Peyer's patch (tissue), 4 donors: ENCODE measurements at regions not wholly inside any gene's neighbourhood (a gene's known extent, or its start where the extent isn't known, plus 50 kb on each side); places are given as distances from the start of the nearest gene placed in this dataset.

Experiments
- DNase-seq, 3 donors: peaks; one replicate each; pipeline ENCODE4 v3.0.0-alpha.2; 2017 to 2019
- H3K27ac ChIP-seq, 4 donors: fragments of 200-600 bp; sonication (generic); one replicate each; pipeline ENCODE4 v1.5.1; 2016 to 2019
- H3K27me3 ChIP-seq, 2 donors: fragments of 200-600 bp; sonication (generic); one replicate each; pipeline ENCODE4 v1.5.1; 2019
- H3K36me3 ChIP-seq, 3 donors: fragments of 200-600 bp; sonication (generic); one replicate each; pipeline ENCODE4 v1.5.1; 2016 to 2019
- H3K4me1 ChIP-seq, 4 donors: fragments of 200-600 bp; sonication (generic); one replicate each; pipeline ENCODE4 v1.5.1; 2016 to 2019
- H3K4me3 ChIP-seq, 4 donors: fragments of 200-600 bp; sonication (generic); 1 replicate in 3 of 4; 2 replicates in 1 of 4; pipeline ENCODE4 v1.5.1; 2016 to 2019; ENCODE audit warnings: mild to moderate bottlenecking in 1 of 4
- H3K9me3 ChIP-seq, 4 donors: fragments of 200-600 bp; sonication (generic); one replicate each; pipeline ENCODE4 v1.5.1; 2016 to 2019; ENCODE audit warnings: mild to moderate bottlenecking in 1 of 4
- CTCF ChIP-seq, 6 experiments: fragments of 450-650 bp in 4 of 6; fragments of 200-600 bp in 2 of 6; sonication (generic) in 1 of 6; IDR thresholded peaks; one replicate each; pipeline ENCODE4 v1.5.1; 2017 to 2019; ENCODE audit warnings: antibody characterized with exemption in 6 of 6, mild to moderate bottlenecking in 3 of 6, moderate library complexity in 1 of 6
- POLR2A ChIP-seq, 2 donors: fragments of 450-650 bp; IDR thresholded peaks; one replicate each; pipeline ENCODE4 v1.5.1; 2017; ENCODE audit warnings: antibody characterized with exemption in 2 of 2, mild to moderate bottlenecking in 2 of 2, moderate library complexity in 2 of 2

DNA sequence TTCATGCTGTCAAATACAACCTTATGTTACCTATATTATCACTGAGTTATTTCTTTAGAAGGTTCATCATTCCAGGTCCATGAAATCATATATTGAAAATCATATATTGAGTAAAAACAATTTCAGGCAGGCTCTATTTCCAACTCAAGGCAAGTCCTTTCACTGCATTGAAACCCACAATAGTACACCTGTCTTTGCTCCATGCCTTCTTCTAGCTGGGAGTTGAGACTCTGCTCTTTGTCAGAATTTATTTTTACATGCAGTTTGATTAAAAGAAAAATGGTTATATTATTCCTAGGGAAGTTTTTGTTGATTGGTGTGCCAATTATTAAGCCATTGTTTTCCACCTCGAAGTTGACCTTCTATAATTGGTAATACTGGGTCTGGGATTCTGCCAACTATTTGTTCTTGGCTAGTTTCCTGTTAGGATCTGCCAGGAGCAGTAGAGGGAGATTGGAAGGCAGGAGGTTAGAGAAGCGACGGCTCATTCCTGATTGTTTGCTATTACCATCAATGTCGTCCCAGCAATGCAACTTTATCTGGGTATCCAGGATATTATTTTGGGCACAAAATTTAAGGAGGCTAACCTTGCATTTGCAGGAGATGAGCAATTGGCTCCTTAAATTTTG lies 79.5 kb upstream of the MIS18BP1 start:
- H3K27me3 ChIP-seq: no peaks in the 10 kb centered on the region
- DNase-seq: no peak
- H3K9me3 ChIP-seq: peaks cover 0 to 3% (median under 1%) of the 10 kb centered on the region in 4 donors
- TF ChIP-seq CTCF (IDR thresholded peaks at IDR 0.05) (no peak), POLR2A (IDR thresholded peaks at IDR 0.05) (no peak)
- no peaks in the 10 kb centered on the region for H3K36me3 ChIP-seq
- H3K4me1 ChIP-seq: no peaks in the 10 kb centered on the region
- H3K27ac ChIP-seq: no peak overlapping the region
- H3K4me3 ChIP-seq: no peak overlapping the region

GRCh38 chr14:45308745-45309397 lies 55.9 kb upstream of the MIS18BP1 start:
- TF ChIP-seq CTCF (IDR thresholded peaks at IDR 0.05) (no peak), POLR2A (IDR thresholded peaks at IDR 0.05) (no peak)
- Histone ChIP-seq H3K4me1 (no peaks in the 10 kb centered on the region), H3K27ac (no peak overlapping the region), H3K36me3 (no peaks in the 10 kb centered on the region), H3K9me3 (no peaks in the 10 kb centered on the region), H3K27me3 (no peaks in the 10 kb centered on the region), H3K4me3 (no peak overlapping the region)
- no peak for DNase-seq
